ENCODE measurements at regions not wholly inside any gene's neighbourhood (a gene's known extent, or its start where the extent isn't known, plus 50 kb on each side); places are given as distances from the start of the nearest gene placed in this dataset.

GRCh38 chr1:187517546-187517945 is 688.8 kb downstream of the PLA2G4A start:
- no TSS peak for BruUV-seq (replicated peaks)
- no peak overlapping the region for H3K4me3 ChIP-seq
- intact Hi-C loops (cut with micrococcal nuclease; ENCODE audit: unreplicated experiment), result no loop called here
- no peaks in the 10 kb centered on the region for H3K36me3 ChIP-seq (ENCODE audit: low read depth)
- H3K27ac ChIP-seq, result no peak overlapping the region
- DNase-seq, result no peak
- no peaks in the 10 kb centered on the region for H3F3A ChIP-seq (ENCODE audit: insufficient read depth, low read depth)
- H3K79me2 ChIP-seq (ENCODE audit: low read depth), result no peaks in the 10 kb centered on the region
- no peaks in the 10 kb centered on the region for H4K20me1 ChIP-seq (ENCODE audit: insufficient read depth)
- no peak overlapping the region for H2AFZ ChIP-seq
- POLR2A ChIA-PET (ENCODE audit: unreplicated experiment), result no interaction called here
- TF ChIP-seq EZH2 (IDR thresholded peaks at IDR 0.05; ENCODE audit: low read depth) (no peak), CTCF (conservative IDR thresholded peaks at IDR 0.05) (no peak)
- H3K9me3 ChIP-seq (ENCODE audit: insufficient read depth, low read depth), result no peaks in the 10 kb centered on the region
- no peaks in the 10 kb centered on the region for H3K27me3 ChIP-seq (ENCODE audit: insufficient read depth, low read depth)
- CTCF ChIA-PET, result no interaction called here
- H3K4me1 ChIP-seq (replicated peaks; ENCODE audit: insufficient read depth), result no peaks in the 10 kb centered on the region
- no peaks in the 10 kb centered on the region for H3K9me2 ChIP-seq (ENCODE audit: insufficient read depth)
- H3K4me2 ChIP-seq, result no peak overlapping the region

- Histone ChIP-seq H3K4me2 (no peak overlapping the region), H3K79me2 (ENCODE audit: low read depth) (no peaks in the 10 kb centered on the region), H3K4me1 (replicated peaks; ENCODE audit: insufficient read depth) (no peaks in the 10 kb centered on the region), H3K4me3 (no peak overlapping the region), H3K9me2 (ENCODE audit: insufficient read depth) (no peaks in the 10 kb centered on the region; the same call in 1 of the 2 replicates), H4K20me1 (ENCODE audit: insufficient read depth) (no peaks in the 10 kb centered on the region), H3K36me3 (ENCODE audit: low read depth) (no peaks in the 10 kb centered on the region), H3K9me3 (ENCODE audit: insufficient read depth, low read depth) (no peaks in the 10 kb centered on the region), H3F3A (ENCODE audit: insufficient read depth, low read depth) (no peaks in the 10 kb centered on the region), H2AFZ (no peak overlapping the region), H3K27ac (no peak overlapping the region), H3K27me3 (ENCODE audit: insufficient read depth, low read depth) (no peaks in the 10 kb centered on the region)
- BruUV-seq (replicated peaks), result no TSS peak
- POLR2A ChIA-PET (ENCODE audit: unreplicated experiment), result no interaction called here
- intact Hi-C loops (cut with micrococcal nuclease; ENCODE audit: unreplicated experiment), result no loop called here
- CTCF ChIA-PET, result no interaction called here
- TF ChIP-seq CTCF (conservative IDR thresholded peaks at IDR 0.05) (no peak), EZH2 (IDR thresholded peaks at IDR 0.05; ENCODE audit: low read depth) (no peak)
- no peak for DNase-seq
Measured at GRCh38 chr1:187527346-187527745, 698.6 kb downstream of the PLA2G4A start.

- no peak overlapping the region for H3K27ac ChIP-seq
- no peaks in the 10 kb centered on the region for H3K79me2 ChIP-seq (ENCODE audit: low read depth)
- no peak overlapping the region for H3K4me2 ChIP-seq
- H3K36me3 ChIP-seq (ENCODE audit: low read depth), result no peaks in the 10 kb centered on the region
- no peaks in the 10 kb centered on the region for H3F3A ChIP-seq (ENCODE audit: insufficient read depth, low read depth)
- no peaks in the 10 kb centered on the region for H4K20me1 ChIP-seq (ENCODE audit: insufficient read depth)
- POLR2A ChIA-PET (ENCODE audit: unreplicated experiment), result no interaction called here
- CTCF ChIA-PET, result no interaction called here
- no peaks in the 10 kb centered on the region for H3K4me1 ChIP-seq (replicated peaks; ENCODE audit: insufficient read depth)
- no peaks in the 10 kb centered on the region for H3K27me3 ChIP-seq (ENCODE audit: insufficient read depth, low read depth)
- no peaks in the 10 kb centered on the region for H3K9me3 ChIP-seq (ENCODE audit: insufficient read depth, low read depth)
- H3K4me3 ChIP-seq, result no peak overlapping the region
- no peaks in the 10 kb centered on the region for H3K9me2 ChIP-seq (ENCODE audit: insufficient read depth)
- intact Hi-C loops (cut with micrococcal nuclease; ENCODE audit: unreplicated experiment), result no loop called here
- no peak overlapping the region for H2AFZ ChIP-seq
- BruUV-seq (replicated peaks), result no TSS peak
- DNase-seq, result no peak
- TF ChIP-seq EZH2 (IDR thresholded peaks at IDR 0.05; ENCODE audit: low read depth), result no peak
- TF ChIP-seq CTCF (conservative IDR thresholded peaks at IDR 0.05), result no peak
Measured at GRCh38 chr1:187537936-187538335, 709.2 kb downstream of the PLA2G4A start.

All from PC-9 (cell line).